C4-2B (cell line): ENCODE measurements at regions not wholly inside any gene's neighbourhood (a gene's known extent, or its start where the extent isn't known, plus 50 kb on each side); places are given as distances from the start of the nearest gene placed in this dataset.
"Not testable (repeated sequence)": the region's sequence is repeated elsewhere in the genome, so short reads cannot be mapped to it uniquely, and the experiment has no call there.

ENCODE experiments used
- ZFX ChIP-seq: fragments of 450-650 bp; IDR thresholded peaks from 2 replicates; pipeline ENCODE4 v1.6.1; 2017
- TF ChIP-seq, protein P1 (sequence below): fragments of 450-650 bp; conservative IDR thresholded peaks from 2 replicates; pipeline ENCODE4 v1.5.1; 2017; ENCODE audit warnings: mild to moderate bottlenecking

DNA sequence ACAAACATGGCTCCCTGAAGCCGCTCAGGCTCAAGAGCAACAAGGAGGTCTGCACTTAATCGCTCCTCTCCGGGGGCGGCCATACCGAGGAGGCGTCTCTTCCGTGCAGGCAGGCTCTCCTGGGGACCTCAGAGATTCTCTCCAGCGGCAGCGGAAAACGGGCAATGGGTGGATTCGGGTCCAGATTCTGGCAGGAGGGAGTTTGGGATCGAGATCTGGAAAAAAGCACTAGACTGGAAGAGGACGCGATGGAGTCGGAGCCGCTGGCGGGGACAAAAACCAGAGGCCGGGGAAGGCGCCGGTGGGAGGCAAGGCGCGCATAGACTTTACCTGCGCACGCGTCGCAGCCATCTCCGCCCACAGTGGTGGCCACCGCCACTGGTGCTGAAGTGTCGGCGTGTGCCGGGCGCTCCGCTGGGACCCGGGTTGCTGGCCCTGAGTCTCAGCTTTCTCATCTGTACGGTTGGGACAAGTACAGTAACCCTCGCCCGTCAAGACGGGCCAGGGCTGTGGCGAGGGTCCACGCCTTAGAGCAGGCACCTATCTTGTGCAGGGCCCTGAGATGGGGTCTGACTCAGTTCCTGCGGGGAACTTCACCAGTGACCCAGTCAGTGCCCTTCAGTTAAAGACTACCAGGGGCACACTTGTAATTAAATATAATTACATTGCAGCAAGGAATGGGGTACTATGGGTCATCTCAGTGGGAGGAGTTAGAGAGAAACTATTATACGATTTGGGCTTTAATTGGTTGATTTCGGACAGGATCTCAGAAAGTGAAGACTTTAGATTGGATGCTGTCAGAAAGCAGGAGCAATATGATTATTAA lies 454.1 kb downstream of the SPATA31A1 start:
- TF ChIP-seq, protein P1, sequence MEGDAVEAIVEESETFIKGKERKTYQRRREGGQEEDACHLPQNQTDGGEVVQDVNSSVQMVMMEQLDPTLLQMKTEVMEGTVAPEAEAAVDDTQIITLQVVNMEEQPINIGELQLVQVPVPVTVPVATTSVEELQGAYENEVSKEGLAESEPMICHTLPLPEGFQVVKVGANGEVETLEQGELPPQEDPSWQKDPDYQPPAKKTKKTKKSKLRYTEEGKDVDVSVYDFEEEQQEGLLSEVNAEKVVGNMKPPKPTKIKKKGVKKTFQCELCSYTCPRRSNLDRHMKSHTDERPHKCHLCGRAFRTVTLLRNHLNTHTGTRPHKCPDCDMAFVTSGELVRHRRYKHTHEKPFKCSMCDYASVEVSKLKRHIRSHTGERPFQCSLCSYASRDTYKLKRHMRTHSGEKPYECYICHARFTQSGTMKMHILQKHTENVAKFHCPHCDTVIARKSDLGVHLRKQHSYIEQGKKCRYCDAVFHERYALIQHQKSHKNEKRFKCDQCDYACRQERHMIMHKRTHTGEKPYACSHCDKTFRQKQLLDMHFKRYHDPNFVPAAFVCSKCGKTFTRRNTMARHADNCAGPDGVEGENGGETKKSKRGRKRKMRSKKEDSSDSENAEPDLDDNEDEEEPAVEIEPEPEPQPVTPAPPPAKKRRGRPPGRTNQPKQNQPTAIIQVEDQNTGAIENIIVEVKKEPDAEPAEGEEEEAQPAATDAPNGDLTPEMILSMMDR = not testable (repeated sequence)
- not testable (repeated sequence) for TF ChIP-seq ZFX
